H1 (cell line): ENCODE measurements at regions not wholly inside any gene's neighbourhood (a gene's known extent, or its start where the extent isn't known, plus 50 kb on each side); places are given as distances from the start of the nearest gene placed in this dataset.

ENCODE experiments used
- CTCF ChIA-PET: fragments of 300-600 bp; sonication (Branson Sonifier 250); formaldehyde crosslinking; loops from one replicate; lab custom pipeline; 2021; ENCODE audit not compliant: partially characterized antibody; lab: Charles Lee
- POLR2A ChIA-PET: fragments of 300-600 bp; sonication (Branson Sonifier 250); formaldehyde crosslinking; loops from one replicate; lab custom pipeline; 2021; ENCODE audit warnings: inconsistent platforms; ENCODE audit not compliant: partially characterized antibody; lab: Charles Lee
- DNase-seq, 2 experiments: peaks; one replicate each; pipeline versions ENCODE4 v3.0.0 to v3.0.0-alpha.2; 2010 to 2022; ENCODE audit warnings: low spot score in 2 of 2, low read depth in 1 of 2, mixed read lengths in 1 of 2
- FAIRE-seq: peaks from 2 replicates; lab custom pipeline; 2011; peaks lifted over from hg19 to GRCh38; lab: Jason Lieb, UNC
- H2AFZ ChIP-seq: 2 replicates; pipeline ENCODE4 v1.8.1; 2012; ENCODE audit warnings: low read length, inconsistent platforms
- H2AK5ac ChIP-seq: 2 replicates; pipeline ENCODE4 v1.6.1; 2013; ENCODE audit warnings: low read depth, low read length
- H2BK120ac ChIP-seq: replicated peaks from 2 replicates; pipeline ENCODE3; 2013; ENCODE audit warnings: low read depth, low read length, inconsistent platforms
- H2BK12ac ChIP-seq: 2 replicates; pipeline ENCODE4 v1.6.1; 2013; ENCODE audit warnings: low read depth, low read length
- H2BK15ac ChIP-seq: 2 replicates; pipeline ENCODE4 v1.6.1; 2013; ENCODE audit warnings: low read length
- H2BK20ac ChIP-seq: 2 replicates; pipeline ENCODE4 v1.6.1; 2013; ENCODE audit warnings: low read length
- H2BK5ac ChIP-seq: 2 replicates; pipeline ENCODE4 v1.6.1; 2013; ENCODE audit warnings: low read depth, low read length
- H3K14ac ChIP-seq: 2 replicates; pipeline ENCODE4 v1.6.1; 2013; ENCODE audit warnings: inconsistent platforms; ENCODE audit not compliant: insufficient read length
- H3K18ac ChIP-seq: 2 replicates; pipeline ENCODE4 v1.6.1; 2013; ENCODE audit warnings: low read length; ENCODE audit errors: extremely low read depth
- H3K23ac ChIP-seq: 2 replicates; pipeline ENCODE4 v1.6.1; 2013; ENCODE audit warnings: inconsistent platforms; ENCODE audit not compliant: insufficient read length
- H3K23me2 ChIP-seq: 2 replicates; pipeline ENCODE4 v1.6.1; 2013; ENCODE audit warnings: low read depth, low read length
- H3K27ac ChIP-seq: 2 replicates; pipeline ENCODE4 v1.6.1; 2011; ENCODE audit warnings: low read depth, low read length, inconsistent platforms
- H3K27me3 ChIP-seq, 4 experiments: replicated peaks in 1 of 4; 1 replicate in 1 of 4; 2 replicates in 3 of 4; pipeline versions ENCODE4 v1.6.1 to v1.8.1; 2011 to 2013; ENCODE audit warnings: low read length in 3 of 4, mild to moderate bottlenecking in 3 of 4, inconsistent platforms in 2 of 4, mixed read lengths in 2 of 4, moderate library complexity in 1 of 4; ENCODE audit not compliant: control insufficient read depth in 3 of 4, insufficient read depth in 3 of 4; ENCODE audit errors: extremely low read depth in 1 of 4
- H3K36me3 ChIP-seq, 4 experiments: 2 replicates each; pipeline versions ENCODE4 v1.6.1 to v1.8.1; 2011 to 2013; ENCODE audit warnings: mild to moderate bottlenecking in 4 of 4, low read length in 3 of 4, moderate library complexity in 2 of 4, control low read depth in 1 of 4, inconsistent platforms in 1 of 4; ENCODE audit not compliant: insufficient read depth in 4 of 4, control insufficient read depth in 2 of 4
- H3K4ac ChIP-seq: replicated peaks from 2 replicates; pipeline ENCODE3; 2013; ENCODE audit warnings: low read length, low read depth, mixed read lengths, inconsistent platforms; ENCODE audit not compliant: insufficient read length
- H3K4me1 ChIP-seq, 4 experiments: replicated peaks in 1 of 4; 1 replicate in 1 of 4; 2 replicates in 3 of 4; pipeline versions ENCODE4 v1.6.1 to v1.8.1; 2011 to 2013; ENCODE audit warnings: low read length in 3 of 4, inconsistent platforms in 2 of 4, mixed read lengths in 1 of 4; ENCODE audit not compliant: insufficient read depth in 4 of 4, control insufficient read depth in 3 of 4
- H3K4me2 ChIP-seq, 2 experiments: 2 replicates each; pipeline versions ENCODE4 v1.6.1 to v1.8.1; 2011 to 2013; ENCODE audit warnings: low read depth in 2 of 2, low read length in 2 of 2, control low read depth in 1 of 2, inconsistent platforms in 1 of 2, mild to moderate bottlenecking in 1 of 2; ENCODE audit not compliant: insufficient read depth in 1 of 2
- H3K4me3 ChIP-seq, 4 experiments: fragments of 200-600, 300-600 bp in 1 of 4; sonication (generic), shearing (Covaris generic), sonication (Bioruptor Twin) in 1 of 4; 2 replicates each; pipeline versions ENCODE4 v1.5.1 to v1.8.1; 2011 to 2016; ENCODE audit warnings: low read length in 4 of 4, low read depth in 3 of 4, control low read depth in 2 of 4, inconsistent platforms in 2 of 4, mild to moderate bottlenecking in 2 of 4, mixed read lengths in 1 of 4, moderate library complexity in 1 of 4; ENCODE audit not compliant: insufficient read depth in 2 of 4; ENCODE audit errors: extremely low read depth in 1 of 4
- H3K56ac ChIP-seq: replicated peaks from 2 replicates; pipeline ENCODE3; 2013; ENCODE audit warnings: low read depth, mild to moderate bottlenecking, mixed read lengths, low read length, inconsistent platforms; ENCODE audit not compliant: insufficient read length
- H3K79me1 ChIP-seq: 2 replicates; pipeline ENCODE4 v1.6.1; 2013; ENCODE audit warnings: low read depth, low read length, control low read depth
- H3K79me2 ChIP-seq, 2 experiments: 2 replicates each; pipeline versions ENCODE4 v1.6.1 to v1.8.1; 2012 to 2013; ENCODE audit warnings: low read length in 2 of 2, mild to moderate bottlenecking in 2 of 2, inconsistent platforms in 1 of 2; ENCODE audit not compliant: insufficient read depth in 2 of 2, control insufficient read depth in 1 of 2
- H3K9ac ChIP-seq, 4 experiments: replicated peaks in 1 of 4; 1 replicate in 1 of 4; 2 replicates in 3 of 4; pipeline versions ENCODE4 v1.6.1 to v1.8.1; 2011 to 2013; ENCODE audit warnings: low read depth in 3 of 4, low read length in 3 of 4, control low read depth in 2 of 4, mild to moderate bottlenecking in 2 of 4, moderate library complexity in 2 of 4, inconsistent platforms in 1 of 4; ENCODE audit errors: extremely low read depth in 1 of 4
- H3K9me3 ChIP-seq, 2 experiments: 2 replicates each; pipeline versions ENCODE4 v1.6.1 to v1.8.1; 2012 to 2013; ENCODE audit warnings: mild to moderate bottlenecking in 2 of 2, moderate library complexity in 2 of 2, control low read depth in 1 of 2, inconsistent platforms in 1 of 2, low read depth in 1 of 2, low read length in 1 of 2, mixed read lengths in 1 of 2; ENCODE audit not compliant: insufficient read depth in 2 of 2
- H4K20me1 ChIP-seq, 2 experiments: replicated peaks in 1 of 2; 2 replicates each; pipeline versions ENCODE3 to v1.8.1; 2011 to 2013; ENCODE audit warnings: inconsistent platforms in 2 of 2, low read length in 2 of 2, mild to moderate bottlenecking in 1 of 2; ENCODE audit not compliant: insufficient read depth in 2 of 2, control insufficient read depth in 1 of 2
- H4K5ac ChIP-seq: 2 replicates; pipeline ENCODE4 v1.6.1; 2013; ENCODE audit warnings: low read length, low read depth, mixed read lengths, inconsistent platforms; ENCODE audit not compliant: insufficient read length
- H4K8ac ChIP-seq: 2 replicates; pipeline ENCODE4 v1.8.0; 2013; ENCODE audit warnings: mild to moderate bottlenecking, moderate library complexity, low read length, inconsistent platforms; ENCODE audit not compliant: insufficient read depth; ENCODE audit errors: extremely low read depth
- H4K91ac ChIP-seq: replicated peaks from 2 replicates; pipeline ENCODE3; 2013; ENCODE audit warnings: low read length, mixed read lengths, inconsistent platforms; ENCODE audit not compliant: insufficient read length
- CHD1 ChIP-seq: IDR thresholded peaks from 2 replicates; pipeline ENCODE4 v1.6.1; 2012; ENCODE audit warnings: low read depth, low read length, improper control_type of control experiment
- CTCF ChIP-seq, 3 experiments: IDR thresholded peaks; 1 replicate in 2 of 3; 2 replicates in 1 of 3; pipeline versions ENCODE4 v1.5.1 to v1.6.1; 2011; ENCODE audit warnings: low read length in 3 of 3, mild to moderate bottlenecking in 3 of 3, inconsistent platforms in 2 of 3, low read depth in 1 of 3, moderate library complexity in 1 of 3; ENCODE audit not compliant: insufficient read depth in 1 of 3; ENCODE audit errors: control extremely low read depth in 1 of 3
- EZH2 ChIP-seq: fragments of 200-600 bp; sonication (generic); IDR thresholded peaks from 2 replicates; pipeline ENCODE4 v1.7.1; 2012; ENCODE audit warnings: low read depth, mild to moderate bottlenecking, moderate library complexity, low read length, inconsistent platforms; ENCODE audit not compliant: severe bottlenecking
- FOSL1 ChIP-seq: IDR thresholded peaks from 2 replicates; pipeline ENCODE4 v1.6.1; 2011; ENCODE audit warnings: mild to moderate bottlenecking, low read depth, low read length, moderate library complexity; ENCODE audit not compliant: insufficient read depth
- HDAC2 ChIP-seq, 2 experiments: fragments of 300-600 bp in 1 of 2; sonication (generic) in 1 of 2; IDR thresholded peaks; 2 replicates each; pipeline ENCODE4 v1.6.1; 2011 to 2012; ENCODE audit warnings: low read depth in 2 of 2, low read length in 2 of 2, mild to moderate bottlenecking in 2 of 2, moderate library complexity in 2 of 2, borderline replicate concordance in 1 of 2, inconsistent platforms in 1 of 2
- NANOG ChIP-seq: IDR thresholded peaks from 2 replicates; pipeline ENCODE4 v1.6.1; 2011; ENCODE audit warnings: low read length, low read depth, mild to moderate bottlenecking, inconsistent platforms; ENCODE audit not compliant: insufficient read depth, poor library complexity, severe bottlenecking
- SP1 ChIP-seq: IDR thresholded peaks from 2 replicates; pipeline ENCODE4 v1.6.1; 2011; ENCODE audit warnings: low read depth, low read length
- SRF ChIP-seq: IDR thresholded peaks from 2 replicates; pipeline ENCODE4 v1.6.1; 2011; ENCODE audit warnings: mild to moderate bottlenecking, low read depth, low read length, moderate library complexity
- TAF1 ChIP-seq: IDR thresholded peaks from 2 replicates; pipeline ENCODE4 v1.6.1; 2011; ENCODE audit warnings: mild to moderate bottlenecking, low read depth, low read length
- USF2 ChIP-seq: IDR thresholded peaks from 2 replicates; pipeline ENCODE4 v1.6.1; 2011; ENCODE audit warnings: low read length, improper control_type of control experiment
- WGBS, 2 experiments: shearing (Covaris generic) in 1 of 2; methylation state at CpG; one replicate each; pipeline versions ENCODE4 v1.1.6 to v1.1.7; 2013 to 2015; ENCODE audit warnings: low lambda C conversion rate in 2 of 2, mixed read lengths in 2 of 2, inconsistent platforms in 1 of 2, low coverage in 1 of 2, missing lambda C conversion rate in 1 of 2; ENCODE audit not compliant: insufficient replicate concordance in 2 of 2, insufficient coverage in 1 of 2, insufficient read length in 1 of 2; ENCODE audit errors: extremely low coverage in 1 of 2, missing lambda C conversion rate in 1 of 2; 5-methylcytosine and 5-hydroxymethylcytosine counted together

- H2BK15ac ChIP-seq: no peak overlapping the region
- H2BK120ac ChIP-seq: no peak overlapping the region
- no peak overlapping the region for H4K8ac ChIP-seq
- no peak overlapping the region for H2BK5ac ChIP-seq
- ChIA-PET CTCF (interaction anchor here (1.0 to 1.3 kb wide), 2 partner anchors 57 to 639 kb away, joined by 3 read pairs; no protein-coding TSS in a partner anchor), POLR2A (no interaction called here)
- H3K9ac ChIP-seq: no peak overlapping the region
- H3K27me3 ChIP-seq: no peaks in the 10 kb centered on the region
- H3K56ac ChIP-seq: no peak overlapping the region
- H2BK12ac ChIP-seq: no peak overlapping the region
- no peak overlapping the region for H3K4me2 ChIP-seq
- no peak overlapping the region for H2AK5ac ChIP-seq
- no peaks in the 10 kb centered on the region for H4K20me1 ChIP-seq
- no peaks in the 10 kb centered on the region; a peak in 1 of 4 replicates for H3K9me3 ChIP-seq
- H3K79me1 ChIP-seq: no peaks in the 10 kb centered on the region
- FAIRE-seq (no peak), DNase-seq (no peak)
- H3K18ac ChIP-seq: no peak overlapping the region
- 81% methylated on average over 1 of the region's 1 CpG; no CpG with 5 or more reads in 1 of the 2 experiments for WGBS, 2 experiments
- no peak overlapping the region for H3K4ac ChIP-seq
- H4K91ac ChIP-seq: no peak overlapping the region
- H3K27ac ChIP-seq: no peak overlapping the region
- no peaks in the 10 kb centered on the region for H3K36me3 ChIP-seq
- no peaks in the 10 kb centered on the region for H3K23me2 ChIP-seq
- no peak overlapping the region for H3K14ac ChIP-seq
- H3K4me3 ChIP-seq: no peak overlapping the region
- H4K5ac ChIP-seq: no peak overlapping the region
- H3K23ac ChIP-seq: no peak overlapping the region
- H3K4me1 ChIP-seq: no peaks in the 10 kb centered on the region
- no peaks in the 10 kb centered on the region for H3K79me2 ChIP-seq
- no peak overlapping the region for H2BK20ac ChIP-seq
- H2AFZ ChIP-seq: no peak overlapping the region
- TF ChIP-seq SRF (no peak), CTCF (IDR thresholded peaks at IDR 0.05; ENCODE audit: control extremely low read depth in 1 of 3, insufficient read depth in 1 of 3, low read depth in 1 of 3, low read length in 3 of 3) (no peak), FOSL1 (no peak), NANOG (no peak), HDAC2 (IDR thresholded peaks at IDR 0.05; ENCODE audit: borderline replicate concordance in 1 of 2, low read depth in 2 of 2, low read length in 2 of 2) (no peak), TAF1 (no peak), SP1 (no peak), USF2 (no peak), EZH2 (no peak), CHD1 (no peak)
Measured at GRCh38 chr9:73741316-73741715, 589.7 kb downstream of the ANXA1 start.
